ENCODE measurements at regions not wholly inside any gene's neighbourhood (a gene's known extent, or its start where the extent isn't known, plus 50 kb on each side); places are given as distances from the start of the nearest gene placed in this dataset.

DNA sequence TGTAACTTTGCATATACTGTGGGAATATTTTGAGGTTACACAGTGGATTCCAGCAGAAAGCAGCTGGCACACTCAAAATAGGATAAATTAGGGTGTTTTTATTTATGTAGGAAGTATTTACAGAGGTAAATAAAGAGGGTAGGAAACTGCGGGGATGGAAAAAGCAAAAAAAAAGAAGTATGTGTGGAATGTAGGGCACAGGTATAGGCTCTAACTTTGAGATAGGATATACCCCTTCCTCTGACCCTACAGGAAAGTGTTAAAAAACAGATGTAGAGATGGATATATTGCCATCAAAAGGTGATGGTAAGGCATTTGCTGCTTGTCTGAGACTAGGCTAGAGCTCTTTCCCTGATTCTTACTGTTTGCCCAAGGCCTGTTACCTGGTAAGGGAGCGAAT lies 173.1 kb upstream of the ANK2 start:
- TF ChIP-seq, protein P1, sequence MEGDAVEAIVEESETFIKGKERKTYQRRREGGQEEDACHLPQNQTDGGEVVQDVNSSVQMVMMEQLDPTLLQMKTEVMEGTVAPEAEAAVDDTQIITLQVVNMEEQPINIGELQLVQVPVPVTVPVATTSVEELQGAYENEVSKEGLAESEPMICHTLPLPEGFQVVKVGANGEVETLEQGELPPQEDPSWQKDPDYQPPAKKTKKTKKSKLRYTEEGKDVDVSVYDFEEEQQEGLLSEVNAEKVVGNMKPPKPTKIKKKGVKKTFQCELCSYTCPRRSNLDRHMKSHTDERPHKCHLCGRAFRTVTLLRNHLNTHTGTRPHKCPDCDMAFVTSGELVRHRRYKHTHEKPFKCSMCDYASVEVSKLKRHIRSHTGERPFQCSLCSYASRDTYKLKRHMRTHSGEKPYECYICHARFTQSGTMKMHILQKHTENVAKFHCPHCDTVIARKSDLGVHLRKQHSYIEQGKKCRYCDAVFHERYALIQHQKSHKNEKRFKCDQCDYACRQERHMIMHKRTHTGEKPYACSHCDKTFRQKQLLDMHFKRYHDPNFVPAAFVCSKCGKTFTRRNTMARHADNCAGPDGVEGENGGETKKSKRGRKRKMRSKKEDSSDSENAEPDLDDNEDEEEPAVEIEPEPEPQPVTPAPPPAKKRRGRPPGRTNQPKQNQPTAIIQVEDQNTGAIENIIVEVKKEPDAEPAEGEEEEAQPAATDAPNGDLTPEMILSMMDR (IDR thresholded peaks at IDR 0.05; ENCODE audit: insufficient read depth, low read length, poor library complexity, severe bottlenecking): no peak
- Histone ChIP-seq H3K4me3 (ENCODE audit: low read depth, low read length) (no peak overlapping the region), H3K27me3 (ENCODE audit: control insufficient read depth, insufficient read depth, low read length) (no peaks in the 10 kb centered on the region), H3K36me3 (ENCODE audit: control insufficient read depth, insufficient read depth, low read length) (no peaks in the 10 kb centered on the region)
- DNase-seq (ENCODE audit: low read depth): no peak

DNA sequence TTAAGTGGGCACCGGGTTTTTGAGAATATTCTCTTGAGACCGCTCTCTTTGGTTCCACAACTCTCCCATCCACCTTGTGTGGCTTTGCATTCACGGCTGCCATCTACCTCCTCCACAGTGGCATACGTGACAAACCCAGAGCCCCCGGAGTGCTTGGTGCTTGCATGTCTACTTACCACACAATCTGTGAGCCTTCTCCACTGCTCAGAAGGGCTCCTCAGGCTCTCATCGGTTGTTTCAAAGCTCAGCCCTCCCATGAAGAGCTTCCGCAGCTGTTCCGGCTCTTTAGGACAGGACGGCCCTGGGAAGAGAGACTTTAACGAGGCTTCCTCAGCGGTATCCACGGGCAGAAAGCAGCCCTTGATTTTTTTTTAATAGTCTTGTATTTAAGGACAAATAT lies 167.6 kb upstream of the ANK2 start:
- no peaks in the 10 kb centered on the region for H3K27me3 ChIP-seq (ENCODE audit: control insufficient read depth, insufficient read depth, low read length)
- no peak overlapping the region for H3K4me3 ChIP-seq (ENCODE audit: low read depth, low read length)
- TF ChIP-seq, protein P1 (IDR thresholded peaks at IDR 0.05; ENCODE audit: insufficient read depth, low read length, poor library complexity, severe bottlenecking): no peak
- H3K36me3 ChIP-seq (ENCODE audit: control insufficient read depth, insufficient read depth, low read length): no peaks in the 10 kb centered on the region
- no peak for DNase-seq (ENCODE audit: low read depth)

DNA sequence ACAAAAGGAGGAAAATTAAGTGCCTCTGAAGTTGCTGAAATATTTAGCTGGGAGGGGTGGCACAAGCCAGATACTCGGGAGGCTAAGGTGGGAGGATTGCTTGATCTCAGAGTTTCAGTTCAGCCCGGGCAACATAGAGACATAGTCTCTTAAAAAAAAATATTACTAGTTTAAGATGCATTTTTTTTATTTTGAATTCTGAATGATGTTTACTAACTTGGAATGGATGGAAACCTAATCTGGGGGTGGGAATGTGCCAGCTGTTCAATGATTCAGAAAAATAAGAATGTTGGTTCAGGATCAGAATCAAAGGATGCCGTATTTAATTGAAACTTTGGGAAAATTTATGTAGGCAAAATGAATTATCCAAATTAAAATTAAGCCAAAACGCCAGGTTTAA lies 167.2 kb upstream of the ANK2 start:
- TF ChIP-seq, protein P1 (IDR thresholded peaks at IDR 0.05; ENCODE audit: insufficient read depth, low read length, poor library complexity, severe bottlenecking): no peak
- no peak overlapping the region for H3K4me3 ChIP-seq (ENCODE audit: low read depth, low read length)
- DNase-seq (ENCODE audit: low read depth): no peak
- no peaks in the 10 kb centered on the region for H3K27me3 ChIP-seq (ENCODE audit: control insufficient read depth, insufficient read depth, low read length)
- no peaks in the 10 kb centered on the region for H3K36me3 ChIP-seq (ENCODE audit: control insufficient read depth, insufficient read depth, low read length)

DNA sequence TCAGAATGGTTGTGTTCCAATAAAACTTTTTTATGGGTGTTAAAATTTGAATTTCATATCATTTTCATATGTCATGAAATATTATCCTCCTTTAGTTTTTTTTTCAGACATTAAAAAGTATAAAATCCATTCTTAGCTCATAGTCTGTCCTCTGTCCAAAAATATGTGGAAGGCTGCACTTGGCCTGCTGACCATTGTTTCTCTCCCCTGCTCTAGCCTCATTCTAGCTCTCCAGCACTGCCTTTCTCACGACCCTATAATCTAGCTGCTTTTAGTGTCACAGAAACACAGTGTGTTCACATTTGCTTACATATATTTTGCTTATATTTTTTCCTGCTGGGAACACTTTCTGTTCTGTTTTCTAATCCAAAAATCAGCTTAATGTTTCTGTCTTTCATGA lies 165.0 kb upstream of the ANK2 start:
- Histone ChIP-seq H3K27me3 (ENCODE audit: control insufficient read depth, insufficient read depth, low read length) (no peaks in the 10 kb centered on the region), H3K36me3 (ENCODE audit: control insufficient read depth, insufficient read depth, low read length) (no peaks in the 10 kb centered on the region), H3K4me3 (ENCODE audit: low read depth, low read length) (no peak overlapping the region)
- TF ChIP-seq, protein P1 (IDR thresholded peaks at IDR 0.05; ENCODE audit: insufficient read depth, low read length, poor library complexity, severe bottlenecking): no peak
- no peak for DNase-seq (ENCODE audit: low read depth)

DNA sequence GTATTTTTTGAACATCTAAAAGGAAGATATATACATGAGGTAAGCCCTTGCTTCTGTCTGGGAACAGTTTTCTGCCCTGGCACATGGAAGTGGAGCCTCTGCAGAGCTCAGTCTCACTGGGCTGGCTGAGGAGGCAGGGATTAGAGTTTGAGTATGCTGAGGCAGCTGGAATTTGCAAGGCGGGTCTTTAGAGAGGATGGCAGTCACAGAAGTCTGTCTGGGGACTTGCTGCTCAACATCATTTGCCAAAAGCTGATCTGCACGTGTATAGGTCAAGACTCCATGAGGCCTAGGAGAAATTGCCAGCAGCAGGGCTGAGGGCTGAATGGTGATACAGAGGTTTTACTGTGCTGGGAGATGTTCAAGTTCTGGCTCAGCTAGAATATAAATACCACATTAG lies 163.6 kb upstream of the ANK2 start:
- H3K4me3 ChIP-seq (ENCODE audit: low read depth, low read length): no peak overlapping the region
- H3K36me3 ChIP-seq (ENCODE audit: control insufficient read depth, insufficient read depth, low read length): no peaks in the 10 kb centered on the region
- DNase-seq (ENCODE audit: low read depth): no peak
- TF ChIP-seq, protein P1 (IDR thresholded peaks at IDR 0.05; ENCODE audit: insufficient read depth, low read length, poor library complexity, severe bottlenecking): no peak
- no peaks in the 10 kb centered on the region for H3K27me3 ChIP-seq (ENCODE audit: control insufficient read depth, insufficient read depth, low read length)

DNA sequence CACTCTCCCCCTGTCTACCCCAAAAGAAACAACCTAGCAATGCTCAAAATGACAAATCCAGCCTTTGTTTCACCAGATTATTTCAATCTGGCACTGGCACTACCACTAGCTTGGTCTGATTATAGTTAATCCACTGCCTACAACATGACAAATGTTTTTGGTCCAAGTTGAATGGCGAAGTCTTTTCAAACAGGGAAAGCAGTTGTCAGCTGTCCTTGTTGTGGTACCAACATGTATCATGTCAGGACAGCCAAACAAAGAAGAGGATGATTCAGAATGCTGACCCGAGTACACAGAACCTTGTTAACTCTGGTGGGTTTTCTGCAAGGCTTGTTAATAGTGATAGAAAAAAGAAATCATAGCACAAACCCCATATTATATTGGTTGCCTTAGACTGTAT lies 160.8 kb upstream of the ANK2 start:
- DNase-seq (ENCODE audit: low read depth): no peak
- no peaks in the 10 kb centered on the region for H3K36me3 ChIP-seq (ENCODE audit: control insufficient read depth, insufficient read depth, low read length)
- H3K27me3 ChIP-seq (ENCODE audit: control insufficient read depth, insufficient read depth, low read length): no peaks in the 10 kb centered on the region
- no peak overlapping the region for H3K4me3 ChIP-seq (ENCODE audit: low read depth, low read length)
- TF ChIP-seq, protein P1 (IDR thresholded peaks at IDR 0.05; ENCODE audit: insufficient read depth, low read length, poor library complexity, severe bottlenecking): no peak

Data from kidney epithelial cell (primary cell).